GM18498 (cell line): ENCODE measurements at regions not wholly inside any gene's neighbourhood (a gene's known extent, or its start where the extent isn't known, plus 50 kb on each side); places are given as distances from the start of the nearest gene placed in this dataset.
A peak's percentile ranks its signal among the peaks of the same experiment; 100 is the strongest.

Source experiments
- ATAC-seq: cut with Tn5 transposase; IDR thresholded peaks from one replicate; pipeline ENCODE4 v1.9.1; 2021; ENCODE audit warnings: mild to moderate bottlenecking, moderate library complexity; ENCODE audit not compliant: unreplicated experiment

DNA sequence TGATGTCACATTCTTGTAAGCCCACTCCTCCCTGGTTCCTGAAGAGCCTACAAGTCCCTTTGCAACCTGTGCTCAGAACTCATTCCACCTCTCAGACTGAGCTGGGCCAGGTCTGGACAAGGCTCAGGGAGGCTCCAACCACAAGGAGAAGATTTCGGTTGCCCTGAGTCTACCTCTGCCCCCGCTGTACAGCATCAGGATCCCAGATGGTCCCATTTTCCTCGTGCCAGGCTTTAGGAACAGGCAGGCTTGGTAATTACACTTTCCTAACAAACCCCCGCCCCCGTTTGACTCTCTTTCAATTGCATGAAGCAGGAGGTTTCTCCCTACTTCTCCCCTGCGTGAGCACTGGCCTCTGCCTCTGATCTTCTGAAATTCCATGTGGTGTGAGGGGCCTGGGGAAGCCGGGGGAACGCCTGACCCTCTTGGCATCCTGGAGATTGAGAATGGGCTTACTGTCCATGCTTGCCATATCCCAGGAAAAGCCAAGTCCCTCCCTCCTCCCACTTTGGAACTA, 86.9 kb upstream of the CTNNA1 start:
- no peak for ATAC-seq

DNA sequence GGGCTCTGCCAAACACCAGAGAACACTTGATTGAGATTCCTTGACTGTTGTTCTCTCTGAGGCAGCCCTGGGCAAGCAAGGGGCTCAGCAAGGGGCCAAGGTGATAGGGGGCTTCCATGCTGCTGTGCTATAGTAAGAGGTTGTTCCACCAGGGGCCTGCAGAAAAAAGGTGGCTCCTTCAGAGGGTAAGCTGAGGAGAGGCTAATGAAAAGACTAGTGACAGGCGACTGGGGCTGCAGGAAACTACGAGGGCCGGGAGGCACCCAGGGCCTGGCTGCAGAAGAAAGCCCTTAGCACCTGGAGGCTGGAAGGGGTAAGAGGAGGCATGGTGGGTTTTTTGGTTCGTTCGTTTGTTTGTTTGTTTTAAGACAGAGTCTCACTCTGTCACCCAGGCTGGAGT, 88.0 kb upstream of the CTNNA1 start:
- no peak for ATAC-seq

DNA sequence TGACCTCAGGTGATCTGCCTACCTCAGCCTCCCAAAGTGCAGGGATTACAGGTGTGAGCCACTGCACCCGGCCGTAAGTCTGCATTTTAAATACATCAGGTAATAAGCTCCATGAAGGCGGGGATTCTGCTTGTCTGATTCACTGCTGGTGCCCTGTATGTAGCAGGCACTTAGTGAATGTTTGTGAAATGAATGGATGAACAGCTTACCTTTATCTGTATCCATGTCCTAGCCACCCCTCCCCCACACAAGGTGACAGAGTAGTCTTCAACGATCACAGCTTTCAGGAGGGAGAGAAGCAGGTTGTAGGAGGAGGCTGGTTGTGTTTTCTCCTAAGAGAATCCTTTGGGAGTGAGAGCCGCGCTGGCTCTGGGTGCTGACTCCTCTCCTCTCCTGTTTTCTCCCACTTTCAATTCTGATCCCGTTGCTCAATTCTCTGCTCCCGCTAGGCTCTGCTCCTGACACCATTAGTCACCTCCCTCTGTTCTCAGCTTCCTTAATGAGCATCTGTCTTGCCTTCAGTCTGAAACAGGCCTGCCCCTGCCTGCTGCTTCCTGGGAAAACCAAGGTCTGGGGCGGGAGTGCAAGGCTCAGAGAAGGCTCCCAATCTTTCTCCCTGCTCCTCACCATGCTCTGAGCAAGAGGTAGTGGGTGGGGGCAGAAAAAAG, 88.8 kb upstream of the CTNNA1 start:
- no peak for ATAC-seq

DNA sequence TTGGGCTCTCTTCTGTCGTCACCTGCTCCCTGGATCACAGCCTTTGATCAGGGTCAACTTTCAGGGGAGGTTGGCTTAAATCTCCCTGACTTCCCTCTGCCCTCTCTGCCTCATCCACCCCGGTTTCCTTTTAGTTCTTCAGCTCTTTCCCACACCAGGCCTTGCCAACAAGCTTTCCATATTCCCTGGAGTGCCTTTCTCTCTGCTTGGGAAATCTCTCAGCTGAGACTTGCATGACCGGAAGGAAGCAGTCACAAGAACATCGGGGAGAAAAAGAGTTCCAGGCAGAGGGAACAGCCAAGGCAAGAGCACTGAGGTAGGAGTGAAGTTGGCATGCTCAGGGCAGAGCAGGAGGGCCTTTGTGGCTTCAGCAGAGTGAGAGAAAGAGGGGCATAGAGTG, 88.4 kb upstream of the HSPA9 start:
- ATAC-seq = no peak

DNA sequence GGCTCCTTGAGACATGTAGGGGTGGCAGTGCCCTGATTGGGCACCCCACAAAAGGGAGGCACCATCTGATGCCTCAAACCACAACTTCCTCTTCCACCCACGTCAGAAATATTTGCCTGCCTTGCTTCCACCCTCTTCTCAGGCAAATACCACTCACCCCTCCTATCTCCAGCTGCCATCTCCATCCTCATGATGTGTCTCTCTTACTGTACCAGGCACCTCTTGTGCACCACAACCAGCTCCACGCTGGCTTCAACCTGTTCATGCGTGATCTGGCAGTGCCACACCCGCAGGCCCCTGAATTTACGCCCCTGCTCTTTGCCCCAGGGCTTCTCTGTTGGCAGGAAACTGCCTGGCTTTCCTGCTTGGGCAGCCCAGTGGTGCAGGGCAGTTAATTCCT, 87.8 kb upstream of the HSPA9 start:
- ATAC-seq = no peak

DNA sequence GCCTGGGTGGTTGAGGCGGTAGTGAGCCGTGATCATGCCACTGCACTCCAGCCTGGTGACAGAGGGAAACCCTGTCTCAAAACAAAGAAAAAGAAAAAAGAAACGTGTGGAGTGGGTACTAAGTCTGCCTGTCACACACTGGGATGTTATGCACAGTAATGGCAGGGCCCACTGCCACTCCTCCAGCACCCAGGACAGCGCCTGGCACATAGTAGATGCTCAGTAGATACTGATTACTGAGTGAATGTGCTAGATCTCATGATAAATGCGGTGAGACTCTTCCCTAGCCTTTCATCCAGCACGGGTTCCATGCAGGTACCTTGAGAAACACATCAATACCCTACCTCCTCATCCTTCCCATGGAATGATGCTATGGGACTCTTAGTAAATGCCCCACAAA, 87.4 kb upstream of the HSPA9 start:
- no peak for ATAC-seq

DNA sequence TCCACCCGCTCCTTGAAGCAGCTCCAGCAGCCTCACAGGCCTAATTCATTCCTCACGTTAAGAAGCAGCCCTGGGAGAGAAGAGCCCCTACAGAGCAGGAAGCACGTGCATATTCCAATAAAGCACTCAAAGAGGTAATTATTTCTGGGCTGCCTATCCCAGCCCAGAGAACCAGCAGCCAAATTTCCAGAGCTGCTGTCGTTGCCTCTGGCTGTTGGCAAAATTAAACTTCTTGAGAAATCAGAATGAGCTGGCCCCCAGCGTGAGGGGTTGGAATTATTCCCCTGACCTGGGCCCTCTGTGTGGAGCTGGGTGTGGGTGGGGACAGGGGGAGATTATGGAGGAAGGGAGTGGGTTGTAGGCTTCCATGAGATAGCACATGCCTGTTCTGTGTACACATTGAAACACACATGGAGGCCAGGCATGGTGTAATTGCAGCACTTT, 86.8 kb upstream of the HSPA9 start:
- ATAC-seq = no peak

DNA sequence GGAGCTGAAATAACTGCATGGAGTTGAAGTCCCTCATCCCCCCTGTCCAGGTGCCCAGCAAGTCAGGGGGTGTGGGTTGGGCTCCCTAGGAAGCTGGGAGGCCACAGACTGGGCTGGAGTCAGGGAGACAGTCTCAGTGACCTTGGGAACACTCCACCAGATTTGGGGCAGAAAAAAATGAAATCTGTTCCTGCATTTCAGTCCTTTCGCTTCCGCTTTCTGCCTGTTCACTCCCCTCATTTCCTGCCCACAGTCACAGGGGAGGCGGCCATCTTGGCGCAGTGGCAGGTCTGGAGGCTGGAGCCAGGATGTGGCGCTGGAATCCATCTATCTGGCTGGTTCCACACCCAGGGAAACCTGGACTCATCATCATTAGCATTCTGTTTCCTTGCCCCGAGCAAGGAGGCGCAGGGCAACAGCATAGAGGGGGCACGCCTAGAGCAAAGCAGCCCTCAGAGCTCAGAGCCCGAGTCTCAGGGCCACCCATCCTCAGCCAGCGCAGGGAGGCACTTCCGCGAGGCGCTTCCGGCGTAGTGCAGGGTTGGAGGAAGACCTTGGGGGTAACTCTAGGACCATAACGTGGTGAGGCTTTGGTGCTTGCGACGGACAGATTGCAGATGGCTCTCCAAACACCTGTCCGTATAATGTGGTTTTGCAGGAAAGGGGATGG, 86.2 kb upstream of the HSPA9 start:
- ATAC-seq = no peak

DNA sequence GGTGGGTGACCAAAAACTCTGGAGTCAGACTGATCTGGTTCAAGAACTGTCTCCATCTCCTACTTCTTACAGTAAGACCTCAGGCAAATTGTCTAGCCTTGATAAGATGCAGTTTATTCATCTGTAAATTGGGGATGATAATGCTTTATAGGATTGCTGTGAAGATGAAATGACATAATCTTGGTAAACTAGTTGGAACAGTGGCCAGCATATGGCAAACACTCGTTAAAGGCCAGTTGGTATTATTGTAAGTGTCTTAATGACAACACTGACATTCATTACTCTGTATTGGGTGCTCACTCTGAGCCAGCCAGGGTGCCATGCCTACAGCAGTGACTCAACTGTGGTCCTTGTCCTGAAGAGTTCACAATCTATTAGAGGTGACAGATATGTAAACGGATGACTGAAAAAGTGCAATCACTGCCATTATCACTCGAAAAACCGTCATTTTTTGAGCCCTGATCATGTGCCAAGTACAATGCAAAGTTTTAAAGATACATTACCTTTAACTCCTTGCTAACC, 84.9 kb upstream of the HSPA9 start:
- ATAC-seq = no peak

DNA sequence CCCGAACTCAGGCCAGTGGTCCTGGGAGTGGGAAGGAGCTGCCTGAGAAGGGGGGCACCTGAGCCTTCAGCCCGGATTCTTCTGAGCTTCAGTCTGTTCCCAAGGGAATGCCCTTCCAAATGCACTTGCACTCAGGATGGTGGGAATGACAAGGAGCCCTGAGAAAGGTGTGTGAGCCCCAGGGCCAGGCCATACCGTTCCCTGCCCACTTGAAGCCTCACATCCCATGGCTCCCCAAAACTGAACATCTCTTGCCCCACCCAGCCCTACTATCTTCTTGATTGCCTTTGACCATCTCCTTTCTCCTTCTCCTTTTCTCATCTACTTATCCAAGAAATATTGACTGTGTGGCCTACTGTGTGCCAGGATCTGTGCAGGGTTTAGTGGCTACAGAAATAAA, 84.4 kb upstream of the HSPA9 start:
- no peak for ATAC-seq

DNA sequence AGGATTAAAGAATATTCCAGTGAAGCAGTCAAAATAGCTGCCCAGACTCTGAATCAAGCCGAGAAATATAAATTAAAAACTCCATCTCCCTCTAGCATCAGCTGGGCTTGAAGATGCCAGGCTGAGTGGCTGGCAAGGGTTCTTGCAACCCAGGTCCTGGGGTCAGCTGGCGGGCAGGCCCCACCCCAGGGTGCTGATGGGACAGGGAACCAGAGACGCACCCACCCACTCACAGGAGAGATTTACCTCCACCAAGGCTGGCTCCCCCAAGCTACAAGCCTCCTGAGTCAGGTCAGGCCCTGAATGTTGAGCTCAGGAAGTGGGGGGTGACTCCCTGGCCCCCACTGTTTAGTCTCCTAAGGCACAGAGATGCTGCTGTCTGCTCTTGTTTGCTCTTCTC, 83.9 kb upstream of the HSPA9 start:
- ATAC-seq = no peak

DNA sequence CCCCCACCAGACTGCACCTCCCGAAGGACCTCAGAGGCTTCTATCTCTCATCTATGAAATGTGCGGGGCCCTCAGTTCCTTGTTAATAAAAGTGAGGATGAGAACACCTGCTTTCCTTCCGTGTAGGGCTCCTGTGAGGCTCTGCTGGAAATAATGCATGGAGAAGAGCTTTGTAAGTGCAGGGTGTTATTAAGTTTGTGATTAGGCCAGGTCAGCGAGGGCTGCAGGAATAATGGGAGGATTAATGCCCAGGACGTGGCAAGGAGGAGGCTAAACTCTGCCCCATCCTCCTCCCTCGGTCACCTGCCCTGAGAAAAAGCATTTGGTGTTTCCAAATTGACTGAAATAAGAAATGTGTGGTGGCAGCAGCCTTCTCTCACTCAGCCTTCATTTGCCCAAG, 83.5 kb upstream of the HSPA9 start:
- no peak for ATAC-seq

DNA sequence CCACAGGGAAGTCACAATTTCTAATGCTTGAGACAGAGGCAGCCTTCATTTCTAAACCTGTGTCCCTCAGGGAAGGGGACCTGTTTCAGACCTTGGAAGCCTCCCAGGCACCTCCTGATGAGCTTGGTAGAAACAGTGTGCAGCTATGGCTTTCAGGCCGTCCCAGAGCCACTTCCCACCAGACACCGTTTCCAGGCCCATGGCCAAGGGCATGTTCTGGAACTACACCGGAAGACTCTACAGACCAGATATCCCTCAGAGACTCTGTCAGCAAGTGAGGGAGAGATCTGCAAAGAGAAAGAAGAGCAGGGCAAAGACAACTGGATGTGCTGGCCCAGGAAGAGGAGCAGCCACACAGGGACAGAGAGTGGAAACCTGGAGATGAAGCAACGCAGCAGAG, 82.2 kb upstream of the HSPA9 start:
- no peak for ATAC-seq

DNA sequence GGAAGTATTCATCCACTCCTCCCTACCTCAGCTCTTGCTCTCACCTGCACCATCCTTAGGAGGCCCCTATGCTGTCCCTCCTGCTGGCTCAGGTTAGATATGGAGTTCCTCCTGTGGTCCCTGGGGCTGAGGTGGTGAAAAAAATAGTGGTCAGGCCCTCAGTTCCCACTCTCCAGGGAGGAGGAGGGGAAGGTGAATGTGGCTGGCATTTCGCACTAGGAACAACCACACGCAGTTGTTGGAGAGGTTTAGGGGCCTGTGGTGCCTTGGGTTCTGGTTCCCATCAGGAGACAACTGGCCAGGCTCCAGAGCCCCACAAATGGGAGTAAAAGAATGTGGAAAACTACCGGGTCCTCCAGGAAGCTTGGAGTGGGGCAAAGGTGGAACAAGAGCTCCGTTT, 81.7 kb upstream of the HSPA9 start:
- ATAC-seq = no peak

DNA sequence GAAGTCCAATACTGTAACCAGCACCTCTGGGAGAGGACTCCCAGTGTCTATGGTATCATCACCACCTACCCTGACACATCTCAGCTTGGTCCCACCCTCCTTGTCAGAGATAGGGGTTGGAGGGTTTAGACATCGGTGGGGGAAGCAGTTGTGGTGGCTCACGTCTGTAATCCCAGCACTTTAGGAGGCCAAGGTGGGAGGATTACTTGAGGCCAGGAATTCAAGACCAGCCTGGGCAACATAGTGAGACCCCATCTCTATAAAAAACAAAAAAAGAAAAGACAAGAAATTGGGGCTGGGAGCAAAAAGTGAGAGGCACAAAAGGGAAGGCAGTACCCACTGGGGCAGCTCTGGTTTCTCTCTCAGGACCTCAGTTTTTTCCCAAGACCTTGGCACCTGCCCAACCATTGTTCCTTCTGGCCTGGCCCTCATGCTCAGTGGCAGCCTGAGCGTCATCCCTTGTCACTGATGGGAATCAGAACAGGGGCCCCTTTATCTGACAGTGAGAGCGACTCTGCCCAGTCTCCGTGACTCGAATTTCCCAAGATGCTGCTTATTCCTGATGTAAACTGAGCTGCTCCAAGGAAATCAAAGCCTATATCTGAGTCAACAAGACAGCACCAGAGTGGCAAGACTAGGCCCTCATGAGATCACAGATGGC, 80.5 kb upstream of the HSPA9 start:
- ATAC-seq = no peak

DNA sequence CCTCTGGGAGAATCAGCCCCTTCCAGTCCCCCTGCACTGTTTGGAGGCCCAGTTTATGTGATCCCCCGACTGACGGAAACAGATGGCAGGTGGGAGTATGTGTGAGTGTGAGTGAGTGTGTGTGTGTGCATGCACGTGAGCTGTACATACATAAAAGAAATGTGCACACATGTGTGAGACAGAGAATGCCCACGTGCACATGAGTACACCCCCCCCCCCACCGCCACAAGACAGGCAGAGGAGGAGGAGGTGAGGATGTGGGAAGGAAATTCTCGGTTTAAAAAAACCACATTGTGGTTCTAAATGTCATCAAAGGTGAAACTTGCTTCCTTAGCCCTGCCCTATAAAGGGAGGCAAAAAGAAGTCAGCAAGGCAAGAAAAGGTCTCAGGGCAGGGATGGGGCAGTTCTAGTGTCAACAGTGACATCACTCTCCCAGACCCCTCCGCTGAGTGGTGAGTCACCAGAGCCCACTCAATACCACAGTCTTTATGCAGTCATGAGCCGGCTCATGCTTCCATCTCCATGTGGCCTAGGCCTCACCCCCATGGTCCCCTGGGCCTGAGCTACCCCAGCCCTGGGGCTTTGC, 79.2 kb upstream of the HSPA9 start:
- ATAC-seq = peak; percentile 54

DNA sequence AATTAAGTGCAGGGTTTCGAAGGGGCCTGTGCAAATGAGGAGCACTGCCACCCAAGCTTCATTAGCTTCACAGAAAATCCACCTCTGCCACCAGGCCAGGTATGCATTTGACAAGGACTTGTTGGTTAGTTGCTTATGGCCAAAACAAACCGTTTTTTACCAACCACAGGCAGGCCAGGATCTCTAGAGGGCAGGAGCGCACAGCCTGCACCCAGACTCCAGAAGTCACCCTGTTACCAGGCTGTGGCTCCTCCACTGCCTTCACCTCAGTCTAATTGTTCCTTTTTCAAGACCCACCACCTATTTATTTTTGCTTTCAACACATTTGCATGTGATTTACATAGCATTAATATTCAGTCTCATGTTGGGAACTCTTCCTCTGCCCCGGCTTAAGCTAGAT, 78.3 kb upstream of the HSPA9 start:
- no peak for ATAC-seq

DNA sequence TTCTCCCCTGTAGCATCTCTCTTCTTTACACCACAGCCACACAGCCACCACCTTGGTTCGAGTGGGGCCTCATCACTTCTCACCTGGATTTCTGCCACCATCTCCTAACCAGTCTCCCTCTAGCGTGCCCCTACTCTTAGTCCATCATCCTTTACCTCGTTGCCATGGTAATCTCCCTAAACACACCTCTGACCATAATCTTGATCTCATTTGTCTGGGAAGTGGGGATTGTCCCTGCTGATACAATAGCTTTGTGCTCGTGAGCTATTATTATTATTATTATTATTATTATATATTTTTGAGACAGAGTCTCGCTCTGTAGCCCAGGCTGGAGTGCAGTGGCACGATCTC, 76.5 kb upstream of the HSPA9 start:
- ATAC-seq = no peak

DNA sequence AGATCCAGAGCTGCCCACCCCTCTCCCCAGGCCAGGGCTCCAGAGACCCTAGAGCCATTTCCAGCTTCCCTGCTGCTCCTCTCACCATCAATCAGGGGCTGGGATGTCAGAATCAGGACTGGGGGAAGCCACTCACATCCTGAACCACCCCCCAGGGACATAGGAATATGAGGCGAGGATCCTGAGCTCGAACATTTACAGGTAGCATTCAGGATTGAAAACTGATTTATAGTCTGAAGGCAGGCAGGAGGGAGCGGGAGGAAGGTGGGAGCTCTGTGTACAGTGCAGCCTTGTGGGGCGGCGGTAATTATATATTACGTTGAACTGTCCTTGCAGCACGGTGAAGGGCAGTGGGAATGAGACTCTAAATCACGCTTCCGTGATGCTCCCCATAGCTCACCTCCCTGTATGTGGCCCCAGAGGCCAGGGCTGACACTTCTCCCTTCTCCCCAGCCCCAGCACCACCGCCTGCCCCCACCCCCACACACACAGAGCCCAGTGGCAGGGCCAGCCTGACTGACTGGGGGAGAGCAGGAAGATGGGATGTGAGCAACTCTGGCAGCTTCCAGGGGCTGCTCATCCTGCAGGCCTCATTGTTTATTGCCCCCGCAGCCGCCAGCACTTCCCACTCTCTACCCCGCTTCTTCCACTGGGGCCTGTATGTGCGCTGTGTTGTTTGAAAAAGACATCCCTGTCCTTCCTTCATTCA, 76.0 kb upstream of the HSPA9 start:
- ATAC-seq = no peak

DNA sequence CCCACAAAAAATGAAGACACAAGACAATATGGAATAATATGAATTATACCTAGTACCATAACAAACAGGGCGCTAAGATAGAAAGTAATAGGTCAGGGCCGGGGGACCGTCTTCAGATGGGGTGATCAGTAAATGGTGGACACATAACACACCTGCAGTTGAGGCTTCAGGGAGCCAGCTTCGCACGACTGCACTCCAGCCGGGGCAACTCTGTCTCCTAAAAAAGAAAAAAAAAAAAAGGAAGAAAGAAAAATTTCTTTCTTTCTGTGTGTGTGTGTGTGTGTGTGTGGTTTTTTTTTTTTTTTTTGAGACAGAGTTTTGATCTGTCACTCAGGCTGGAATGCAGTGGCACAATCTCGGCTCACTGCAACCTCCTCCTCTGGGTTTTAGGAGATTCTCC, 75.0 kb upstream of the HSPA9 start:
- no peak for ATAC-seq

DNA sequence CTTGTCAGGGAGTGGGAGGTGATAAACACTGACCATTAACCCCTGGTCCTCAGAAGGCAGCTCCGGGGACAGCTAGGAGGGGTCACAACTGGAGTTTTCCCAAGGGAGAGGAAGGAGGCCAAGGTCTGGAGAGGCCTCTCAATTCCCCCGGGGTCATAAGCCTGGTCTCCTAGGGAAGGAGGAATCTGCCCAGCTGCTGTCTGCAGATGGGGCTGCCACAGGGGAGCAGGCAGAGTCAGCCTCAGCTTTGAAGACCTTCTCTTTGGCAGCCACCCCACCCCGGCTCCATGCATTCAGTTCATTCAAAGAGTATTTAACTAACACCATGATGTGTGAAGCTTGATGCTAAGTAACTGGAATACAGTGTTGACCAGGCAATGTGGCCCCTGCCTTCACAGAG, 74.6 kb upstream of the HSPA9 start:
- no peak for ATAC-seq
